ENCODE measurements at regions not wholly inside any gene's neighbourhood (a gene's known extent, or its start where the extent isn't known, plus 50 kb on each side); places are given as distances from the start of the nearest gene placed in this dataset.

DNA sequence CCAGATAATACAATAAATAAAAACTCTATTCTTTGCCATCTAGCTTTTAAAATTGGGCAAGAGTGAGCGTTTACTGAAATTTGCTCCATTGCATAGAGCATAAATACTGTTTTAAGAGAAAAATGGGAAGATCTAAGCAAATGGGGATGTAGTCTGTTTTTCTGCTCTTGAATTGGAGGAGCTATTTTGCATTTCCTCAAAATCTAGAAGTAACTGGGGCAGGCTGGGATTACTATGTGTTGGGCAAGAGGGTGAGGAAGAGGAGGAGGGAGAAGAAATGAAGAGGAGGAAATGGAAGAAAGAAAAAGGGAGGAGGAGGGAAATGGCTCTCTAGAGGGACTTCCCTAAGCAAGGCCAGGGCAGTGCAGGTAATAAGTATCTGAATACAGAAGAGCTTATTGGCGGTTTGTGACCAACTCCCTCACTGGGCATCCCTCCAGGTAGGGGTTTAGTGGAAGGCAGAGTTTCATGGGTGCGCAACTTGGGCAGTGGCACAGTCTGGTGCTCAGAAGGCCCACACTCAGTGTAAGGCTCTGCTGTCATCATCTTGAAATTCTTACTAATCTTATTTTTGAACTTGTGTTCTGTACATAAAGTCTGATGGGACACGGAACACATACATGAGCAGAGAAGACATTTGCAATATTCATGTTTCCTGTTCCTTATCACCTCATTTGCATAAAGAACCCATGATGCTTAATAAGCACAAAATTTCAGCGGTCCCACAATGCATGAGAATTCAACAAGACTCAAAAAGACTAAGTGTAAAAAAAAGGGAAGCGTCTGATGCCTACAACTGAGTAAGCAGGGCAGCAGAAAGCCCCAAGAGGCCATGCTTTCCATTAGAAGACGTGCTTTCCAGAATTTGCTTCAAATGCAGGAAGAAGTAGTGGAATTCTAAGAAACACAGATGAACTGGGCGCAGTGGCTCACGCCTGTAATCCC, 116.9 kb downstream of the EVX1 start:
- DNase-seq (ENCODE audit: low read depth) = no peak
- in situ Hi-C loops (cut with HindIII; ENCODE audit: low pct_unique_long_range_greater_than_20kb, low sequenced_read_pairs) = no loop called here

DNA sequence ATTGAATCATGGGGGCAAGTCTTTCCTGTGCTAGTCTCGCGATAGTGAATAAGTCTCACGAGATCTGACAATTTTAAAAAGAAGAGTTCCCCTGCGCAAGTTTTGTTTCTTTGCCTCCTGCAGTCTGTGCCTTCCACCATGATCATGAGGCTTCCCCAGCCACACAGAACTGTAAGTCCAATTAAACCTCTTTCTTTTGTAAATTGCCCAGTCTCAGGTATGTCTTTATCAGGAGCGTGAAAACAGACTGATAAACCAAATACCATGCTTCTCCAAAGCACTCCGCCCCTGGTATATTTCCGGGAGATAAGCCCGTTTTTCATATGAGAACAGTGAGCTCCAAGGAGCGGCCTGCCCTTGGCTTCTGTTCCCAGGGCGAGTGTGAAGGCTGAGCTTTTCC, 118.9 kb downstream of the EVX1 start:
- in situ Hi-C loops (cut with HindIII; ENCODE audit: low pct_unique_long_range_greater_than_20kb, low sequenced_read_pairs) = no loop called here
- DNase-seq (ENCODE audit: low read depth) = no peak

DNA sequence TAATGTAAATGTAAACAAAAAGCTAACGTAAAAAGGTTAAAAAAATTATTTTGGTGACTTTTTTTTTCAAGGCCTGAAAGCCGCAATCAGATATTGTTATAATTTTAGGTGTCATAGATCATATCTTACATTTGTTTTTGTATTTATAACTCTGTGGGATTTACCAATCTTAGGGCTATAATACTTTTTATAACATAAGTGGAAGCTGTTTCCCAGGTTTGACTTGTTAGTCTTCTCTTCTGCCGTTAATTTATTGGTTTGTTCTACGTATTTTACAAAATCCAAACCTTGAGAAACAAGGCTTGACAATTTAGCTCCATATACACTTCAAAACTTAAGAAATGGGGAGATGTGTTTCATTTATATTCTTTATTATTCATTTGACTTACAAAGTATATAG, 119.4 kb downstream of the EVX1 start:
- DNase-seq (ENCODE audit: low read depth) = no peak
- in situ Hi-C loops (cut with HindIII; ENCODE audit: low pct_unique_long_range_greater_than_20kb, low sequenced_read_pairs) = no loop called here

DNA sequence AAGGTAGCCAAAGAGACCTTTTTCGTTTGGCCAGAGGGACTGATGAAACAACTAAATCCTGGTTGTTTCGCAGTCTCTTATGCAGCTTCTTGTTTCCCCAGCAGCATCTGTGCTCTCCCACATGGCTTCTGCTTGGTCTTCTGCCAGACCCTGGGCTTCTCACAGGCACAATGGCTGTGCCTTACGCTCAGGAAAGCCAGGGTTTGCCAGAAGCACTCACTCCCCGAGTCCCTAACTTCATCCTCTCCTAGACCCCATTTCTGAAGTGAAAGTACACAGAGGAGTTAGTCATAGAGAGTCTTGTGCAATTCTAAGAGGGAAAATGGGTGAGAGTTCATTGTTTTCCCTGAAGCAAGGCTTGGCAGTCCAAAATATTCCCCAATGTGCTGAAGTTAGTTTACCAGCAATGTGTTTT, 121.7 kb downstream of the EVX1 start:
- in situ Hi-C loops (cut with HindIII; ENCODE audit: low pct_unique_long_range_greater_than_20kb, low sequenced_read_pairs) = no loop called here
- DNase-seq (ENCODE audit: low read depth) = no peak

DNA sequence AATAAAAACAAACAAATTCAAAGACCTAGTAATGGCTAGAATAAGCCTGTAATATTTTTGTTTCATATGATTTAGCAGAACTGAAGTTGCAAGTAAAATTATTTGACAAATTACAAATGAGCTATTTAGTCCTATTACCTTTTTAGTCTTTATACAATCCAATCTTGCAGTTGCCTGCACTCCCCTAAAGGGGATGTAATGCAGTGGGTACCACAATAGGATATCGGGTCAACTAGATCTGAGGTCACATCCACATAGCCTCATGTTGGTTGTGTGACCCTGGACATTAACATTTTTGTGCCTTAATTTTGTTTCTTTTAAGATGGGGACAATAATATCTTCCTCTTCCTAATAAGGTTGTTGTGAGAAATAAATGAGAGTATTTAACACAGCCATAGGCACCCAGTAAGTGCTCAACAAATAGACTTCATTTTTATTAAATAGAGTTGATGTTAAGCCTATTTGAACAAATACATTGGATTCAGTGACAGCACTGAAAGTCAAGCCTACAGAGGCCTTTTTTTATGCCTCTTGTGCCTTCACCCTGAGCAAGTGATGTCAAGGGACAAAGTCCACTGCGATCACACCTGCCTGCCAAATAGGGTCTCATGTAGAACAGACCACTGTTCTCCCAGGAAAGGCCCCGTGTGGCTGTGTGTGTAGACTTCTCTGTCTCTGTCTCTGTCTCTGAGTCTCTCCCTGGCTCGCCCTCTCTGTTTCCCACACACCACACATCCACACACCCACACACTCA, 124.8 kb downstream of the EVX1 start:
- DNase-seq (ENCODE audit: low read depth) = no peak
- in situ Hi-C loops (cut with HindIII; ENCODE audit: low pct_unique_long_range_greater_than_20kb, low sequenced_read_pairs) = no loop called here

DNA sequence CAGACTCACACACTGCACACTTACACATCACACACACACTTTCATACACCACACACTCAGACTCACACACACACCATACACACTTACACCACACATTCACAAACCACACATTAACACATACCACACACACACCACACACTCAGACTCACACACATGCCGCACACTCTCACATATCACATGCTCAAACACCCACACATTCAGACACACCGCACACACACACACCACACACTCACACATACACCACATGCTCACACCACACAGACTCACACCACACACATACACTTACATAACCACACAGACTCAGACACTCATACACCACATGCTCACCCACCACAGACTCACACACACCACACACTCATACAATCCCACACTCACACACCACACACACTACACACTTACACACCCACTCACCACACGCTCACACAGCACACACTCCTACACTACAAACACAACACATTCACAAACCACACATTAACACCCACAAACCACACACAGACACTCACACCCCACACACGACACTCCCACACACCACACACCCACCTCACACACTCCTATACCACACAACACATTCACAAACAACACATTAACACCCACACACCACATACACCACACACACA, 125.4 kb downstream of the EVX1 start:
- DNase-seq (ENCODE audit: low read depth) = no peak
- in situ Hi-C loops (cut with HindIII; ENCODE audit: low pct_unique_long_range_greater_than_20kb, low sequenced_read_pairs) = no loop called here

DNA sequence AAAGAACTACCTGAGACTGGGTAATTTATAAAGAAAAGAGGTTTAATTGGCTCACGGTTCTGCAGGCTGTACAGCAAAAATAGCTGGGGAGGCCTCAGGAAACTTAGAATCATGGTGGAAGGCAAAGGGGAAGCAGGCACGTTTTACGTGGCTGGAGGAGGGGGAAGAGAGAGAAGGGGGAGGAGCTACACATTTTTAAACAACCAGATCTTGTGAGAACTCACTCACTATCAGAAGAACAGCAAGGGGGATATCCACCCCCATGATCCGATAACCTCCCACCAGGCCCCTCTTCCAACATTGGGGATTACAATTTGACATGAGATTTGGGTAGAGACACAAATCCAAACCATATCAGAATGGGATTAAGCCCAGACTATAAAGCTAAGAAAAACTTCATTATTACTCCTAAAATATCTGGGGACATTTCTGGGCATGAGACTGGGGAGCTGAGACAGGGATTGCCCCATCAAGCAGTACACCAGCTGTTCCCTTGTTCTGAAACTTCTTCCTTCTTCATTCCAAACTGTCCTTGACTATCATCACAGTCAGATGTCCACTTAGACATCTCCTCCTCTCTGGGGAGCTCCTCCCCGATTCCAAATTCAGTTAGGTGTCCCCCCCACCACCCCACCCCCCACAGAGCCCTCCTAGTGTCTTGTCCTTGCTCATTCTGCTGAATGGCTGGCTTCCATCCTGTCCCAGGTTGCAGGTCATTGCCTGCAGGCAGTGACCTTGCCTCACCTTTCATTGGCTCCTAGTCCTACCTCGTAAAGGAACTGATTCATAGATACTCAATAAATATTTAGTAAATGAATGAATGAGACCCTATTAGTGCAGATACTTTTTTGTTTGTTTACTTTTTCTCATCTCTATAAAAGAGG, 132.6 kb downstream of the EVX1 start:
- in situ Hi-C loops (cut with HindIII; ENCODE audit: low pct_unique_long_range_greater_than_20kb, low sequenced_read_pairs) = no loop called here
- no peak for DNase-seq (ENCODE audit: low read depth)

DNA sequence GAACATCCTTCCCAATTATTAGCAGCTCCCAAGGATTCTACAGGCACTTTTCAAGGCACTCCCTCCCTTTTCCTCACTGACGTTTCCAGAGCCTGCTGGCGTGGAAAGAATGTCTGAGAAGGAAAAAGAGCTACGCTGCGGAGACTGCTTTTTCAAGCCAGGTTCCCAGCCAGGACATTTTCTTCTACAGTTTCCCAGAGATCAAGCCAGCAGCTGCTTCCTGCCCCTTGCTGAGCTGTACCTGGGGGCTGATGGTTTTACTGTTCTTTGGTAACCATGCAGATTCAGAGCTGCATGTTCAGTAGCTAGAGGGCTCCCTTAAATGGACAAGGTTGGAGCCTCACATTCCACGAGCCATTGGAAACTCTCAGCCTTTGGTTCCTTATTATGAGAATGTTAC, 133.4 kb downstream of the EVX1 start:
- in situ Hi-C loops (cut with HindIII; ENCODE audit: low pct_unique_long_range_greater_than_20kb, low sequenced_read_pairs) = no loop called here
- DNase-seq (ENCODE audit: low read depth) = no peak

DNA sequence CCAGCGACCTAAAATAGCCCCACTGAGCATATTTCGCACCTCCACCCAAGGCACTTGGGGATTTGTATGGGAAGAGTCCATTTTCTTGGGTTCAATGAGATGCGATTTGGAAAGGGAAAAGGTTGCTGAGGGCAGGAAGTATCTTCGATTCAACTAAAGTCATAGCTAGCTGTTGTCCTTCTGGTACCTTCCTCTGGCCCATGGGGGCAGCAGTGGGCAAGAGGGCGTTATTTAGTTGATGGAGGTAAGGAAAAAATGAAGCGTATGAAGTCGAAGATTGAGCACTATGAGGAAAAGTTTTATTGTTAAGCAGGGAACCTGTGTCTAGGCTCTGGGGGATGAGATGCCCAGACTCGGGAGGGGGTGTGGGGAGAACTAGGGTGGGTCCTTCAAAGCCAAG, 135.4 kb downstream of the EVX1 start:
- in situ Hi-C loops (cut with HindIII; ENCODE audit: low pct_unique_long_range_greater_than_20kb, low sequenced_read_pairs) = no loop called here
- no peak for DNase-seq (ENCODE audit: low read depth)

DNA sequence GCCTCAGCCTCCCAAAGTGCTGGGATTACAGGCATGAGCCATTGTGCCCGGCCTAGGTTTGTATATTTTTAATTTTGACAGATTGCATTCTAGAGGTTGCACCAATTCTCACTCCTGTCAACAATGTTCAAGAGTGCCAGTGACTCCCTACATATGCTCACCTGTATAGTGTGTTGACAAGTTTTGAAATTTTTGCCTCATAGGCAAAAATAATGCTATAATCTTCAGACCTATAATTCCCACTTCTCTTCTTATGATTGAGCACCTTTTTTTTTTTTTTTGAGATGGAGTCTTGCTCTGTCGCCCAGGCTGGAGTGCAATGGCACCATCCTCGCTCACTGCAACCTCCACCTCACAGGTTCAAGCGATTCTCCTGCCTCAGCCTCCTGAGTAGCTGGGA, 139.7 kb downstream of the EVX1 start:
- in situ Hi-C loops (cut with HindIII; ENCODE audit: low pct_unique_long_range_greater_than_20kb, low sequenced_read_pairs) = no loop called here
- DNase-seq (ENCODE audit: low read depth) = no peak

DNA sequence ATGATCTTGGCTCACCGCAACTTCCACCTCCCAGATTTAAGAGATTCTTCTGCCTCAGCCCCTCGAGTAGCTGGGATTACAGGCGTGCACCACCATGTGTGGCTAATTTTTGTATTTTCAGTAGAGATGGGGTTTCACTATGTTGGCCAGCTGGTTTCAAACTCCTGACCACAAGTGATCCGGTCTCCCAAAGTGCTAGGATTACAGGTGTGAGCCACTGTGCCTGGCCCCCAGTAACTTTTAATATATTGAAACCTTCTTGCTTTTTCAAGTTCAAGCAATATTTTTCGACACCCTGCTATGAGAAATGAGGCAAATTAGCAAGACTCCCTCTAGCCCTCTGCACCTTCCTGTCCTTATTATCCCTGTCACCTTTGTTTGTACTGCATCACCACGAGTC, 144.0 kb downstream of the EVX1 start:
- no peak for DNase-seq (ENCODE audit: low read depth)
- in situ Hi-C loops (cut with HindIII; ENCODE audit: low pct_unique_long_range_greater_than_20kb, low sequenced_read_pairs) = no loop called here

DNA sequence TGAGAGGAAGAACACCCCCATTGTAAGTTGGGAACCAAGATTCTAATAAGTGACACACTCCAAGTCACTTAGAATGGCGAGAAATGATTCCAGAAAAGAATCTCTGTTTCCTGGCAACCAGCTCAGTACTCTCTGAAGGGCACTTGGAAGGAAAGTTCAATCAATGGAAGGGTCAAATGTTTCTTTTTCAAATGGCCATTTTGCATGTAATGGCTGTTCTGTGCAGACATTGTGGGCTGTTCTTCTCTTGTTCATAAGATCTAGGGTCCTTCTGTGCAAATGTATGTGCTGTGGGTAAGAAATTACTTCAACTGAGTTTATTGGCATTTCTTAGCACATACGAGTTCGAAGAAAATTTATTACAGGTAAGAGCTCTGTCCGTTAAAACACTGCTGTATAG, 145.3 kb downstream of the EVX1 start:
- in situ Hi-C loops (cut with HindIII; ENCODE audit: low pct_unique_long_range_greater_than_20kb, low sequenced_read_pairs) = no loop called here
- DNase-seq (ENCODE audit: low read depth) = no peak

DNA sequence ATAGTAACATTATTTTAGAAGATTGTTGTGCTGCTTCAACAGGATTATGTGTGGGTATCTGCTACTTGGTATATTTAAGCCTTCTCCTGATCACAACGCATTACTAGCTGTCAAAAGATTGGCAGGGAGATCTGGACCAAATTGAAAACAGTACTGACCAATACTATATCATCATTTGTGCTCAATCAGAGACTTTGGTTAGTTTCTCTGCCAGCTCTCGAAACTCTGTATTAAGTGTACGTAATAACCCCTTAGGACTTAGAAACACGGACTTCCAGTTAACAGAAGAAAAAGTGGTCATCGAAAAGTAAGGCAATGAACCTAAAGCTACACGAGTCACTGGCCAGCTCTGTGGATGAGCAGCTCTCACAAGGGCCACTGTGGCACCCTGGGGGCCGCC, 146.0 kb downstream of the EVX1 start:
- no peak for DNase-seq (ENCODE audit: low read depth)
- in situ Hi-C loops (cut with HindIII; ENCODE audit: low pct_unique_long_range_greater_than_20kb, low sequenced_read_pairs) = no loop called here

DNA sequence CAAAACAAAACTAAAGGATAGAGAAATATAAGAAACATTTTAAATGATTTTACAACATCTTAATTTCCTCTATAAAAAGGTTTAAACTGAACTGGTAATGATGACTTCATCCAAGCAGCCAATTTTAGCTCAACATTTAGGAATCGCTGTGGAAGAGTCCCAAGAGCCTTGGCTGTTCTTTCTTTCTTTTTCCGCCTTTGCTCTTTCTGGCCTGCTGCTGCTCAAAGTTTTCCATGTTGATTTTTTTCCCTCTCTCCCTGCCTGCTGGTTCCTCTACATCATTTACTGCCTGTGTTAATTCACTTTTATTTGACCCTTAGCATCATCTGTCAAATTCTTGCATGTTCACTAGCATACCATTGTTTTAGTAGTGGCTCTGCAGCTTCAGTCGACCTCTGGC, 146.9 kb downstream of the EVX1 start:
- DNase-seq (ENCODE audit: low read depth) = no peak
- in situ Hi-C loops (cut with HindIII; ENCODE audit: low pct_unique_long_range_greater_than_20kb, low sequenced_read_pairs) = no loop called here

DNA sequence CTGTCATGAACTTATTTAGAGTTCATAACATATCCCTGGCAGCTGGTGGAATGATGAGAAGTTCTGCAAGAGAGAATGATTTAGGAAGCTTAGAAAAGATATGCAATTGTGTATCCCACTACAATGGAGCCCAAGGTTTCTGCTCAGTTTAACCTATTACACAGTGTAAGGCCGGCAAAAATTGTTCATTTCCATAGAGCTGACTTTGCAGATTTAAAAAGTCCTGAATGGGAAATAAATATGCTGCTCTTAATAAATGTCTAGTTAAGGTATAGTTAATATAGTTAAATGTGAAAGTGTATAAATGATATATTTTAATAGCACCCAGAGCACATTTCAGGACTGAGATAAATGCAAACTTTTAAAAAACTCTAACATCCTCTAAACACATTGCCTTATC, 149.9 kb downstream of the EVX1 start:
- DNase-seq (ENCODE audit: low read depth) = no peak
- in situ Hi-C loops (cut with HindIII; ENCODE audit: low pct_unique_long_range_greater_than_20kb, low sequenced_read_pairs) = no loop called here

DNA sequence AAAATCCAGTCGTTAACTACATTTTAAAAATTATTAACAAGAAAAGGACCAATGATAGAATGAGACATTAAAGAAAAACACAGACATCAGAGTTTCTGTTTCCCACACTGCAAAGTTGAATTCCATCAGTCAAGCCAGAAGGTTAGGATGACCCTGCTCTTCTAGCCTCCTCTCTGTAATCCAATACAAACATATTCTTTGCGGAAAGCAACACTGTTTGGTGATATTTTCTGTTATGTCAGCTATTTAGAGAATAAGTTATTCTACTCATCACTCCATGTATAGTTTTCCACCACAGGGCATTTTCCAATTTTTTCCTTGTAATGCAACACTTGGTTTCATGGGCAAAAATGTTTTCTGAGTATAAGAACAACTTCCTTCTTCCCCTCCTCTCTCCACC, 152.3 kb downstream of the EVX1 start:
- no peak for DNase-seq (ENCODE audit: low read depth)
- in situ Hi-C loops (cut with HindIII; ENCODE audit: low pct_unique_long_range_greater_than_20kb, low sequenced_read_pairs) = no loop called here

DNA sequence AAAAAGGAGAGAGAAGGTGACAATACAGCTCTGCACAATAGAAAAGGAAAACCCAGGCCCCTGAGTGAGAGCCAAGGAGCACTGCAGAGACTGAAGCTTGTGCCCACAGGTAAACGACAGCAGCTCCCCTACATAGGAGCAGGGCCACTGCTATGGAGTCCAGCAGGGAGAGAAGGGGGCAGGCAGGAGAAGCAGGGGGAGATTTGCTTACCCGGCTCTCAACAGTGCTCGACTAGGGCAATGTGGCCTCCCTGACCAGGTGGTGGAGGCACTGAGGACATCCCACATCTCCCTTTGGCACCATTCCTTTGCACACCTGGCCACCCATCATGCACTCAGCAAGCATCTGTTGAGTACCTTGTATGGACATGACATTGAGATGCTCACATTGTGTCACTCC, 153.0 kb downstream of the EVX1 start:
- in situ Hi-C loops (cut with HindIII; ENCODE audit: low pct_unique_long_range_greater_than_20kb, low sequenced_read_pairs) = no loop called here

DNA sequence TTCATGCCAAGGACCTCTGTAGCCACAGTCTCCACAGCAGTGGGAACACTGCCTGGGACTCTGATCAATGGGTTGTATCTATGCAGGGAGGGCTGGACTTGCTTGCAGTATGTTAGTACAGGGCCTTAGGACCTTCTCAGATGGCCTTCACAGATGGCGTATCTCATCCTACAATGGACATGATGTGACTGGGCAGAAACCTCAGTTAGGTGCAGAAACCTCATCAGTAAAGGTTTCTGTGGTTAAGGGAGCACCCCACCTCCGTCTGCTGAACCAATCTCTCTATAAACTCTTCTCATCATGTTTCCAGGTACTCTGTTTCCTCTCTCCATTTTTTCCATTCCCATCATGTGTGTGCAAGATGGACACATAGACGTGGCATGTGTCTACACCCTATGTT, 154.9 kb downstream of the EVX1 start:
- in situ Hi-C loops (cut with HindIII; ENCODE audit: low pct_unique_long_range_greater_than_20kb, low sequenced_read_pairs) = no loop called here

More for the DNA sequence above, 153.0 kb downstream of the EVX1 start:
- no peak for DNase-seq (ENCODE audit: low read depth)

More for the DNA sequence above, 154.9 kb downstream of the EVX1 start:
- DNase-seq (ENCODE audit: low read depth) = no peak

Data from Caki2 (cell line).